ENCODE measurements at regions not wholly inside any gene's neighbourhood (a gene's known extent, or its start where the extent isn't known, plus 50 kb on each side); places are given as distances from the start of the nearest gene placed in this dataset.

GRCh38 chr17:65366102-65366844 is 195.2 kb downstream of the AXIN2 start:
- intact Hi-C loops (cut with micrococcal nuclease), result no loop called here
- Mint-ChIP-seq H3K27ac (no peak overlapping the region), H3K4me3 (no peak overlapping the region), H3K4me1 (no peaks in the 10 kb centered on the region), H3K27me3 (peaks cover 24% of the 10 kb centered on the region), H3K9me3 (ENCODE audit: insufficient read depth) (no peaks in the 10 kb centered on the region)
- no peak for ATAC-seq (ENCODE audit: low read depth)
- Histone ChIP-seq H3K4me3 (ENCODE audit: control extremely low read depth in 1 of 5, extremely low read depth in 1 of 5, insufficient read depth in 1 of 5, low read depth in 2 of 5, low read length in 4 of 5) (no peak overlapping the region), H2AFZ (ENCODE audit: insufficient read depth, low read depth, low read length, poor library complexity, severe bottlenecking) (no peak overlapping the region), H4K20me1 (ENCODE audit: control insufficient read depth, insufficient read depth, low read length, poor library complexity, severe bottlenecking) (no peaks in the 10 kb centered on the region), H3K36me3 (replicated peaks in 1 of 2; ENCODE audit: control extremely low read depth in 1 of 2, control insufficient read depth in 1 of 2, extremely low read depth in 1 of 2, insufficient read depth in 2 of 2, low read length in 1 of 2) (no peaks in the 10 kb centered on the region), H3K4me1 (ENCODE audit: control insufficient read depth in 2 of 2, insufficient read depth in 2 of 2, low read length in 2 of 2) (no peaks in the 10 kb centered on the region), H3K27ac (ENCODE audit: low read length in 2 of 2) (no peak overlapping the region), H3K79me2 (ENCODE audit: control insufficient read depth, insufficient read depth, low read length) (no peaks in the 10 kb centered on the region), H3K9ac (ENCODE audit: low read length) (no peak overlapping the region), H3K27me3 (replicated peaks in 1 of 4; ENCODE audit: control extremely low read depth in 1 of 4, control insufficient read depth in 3 of 4, insufficient read depth in 4 of 4, low read length in 3 of 4) (no peaks in the 10 kb centered on the region), H3K9me3 (ENCODE audit: control extremely low read depth in 1 of 3, control insufficient read depth in 2 of 3, insufficient read depth in 1 of 3, low read length in 2 of 3) (peaks cover 0 to 6% (median 0%) of the 10 kb centered on the region in 3 donors), H3K4me2 (replicated peaks; ENCODE audit: low read depth, low read length, poor library complexity, severe bottlenecking) (no peak overlapping the region)
- 92% methylated on average over 6 of the region's 15 CpGs for WGBS (ENCODE audit: insufficient coverage)
- no peak for DNase-seq
- ChIA-PET POLR2A (no interaction called here), CTCF (no interaction called here)
- no peak for TF ChIP-seq EZH2 (IDR thresholded peaks at IDR 0.05; ENCODE audit: borderline replicate concordance, insufficient read depth, low read depth, low read length, poor library complexity, severe bottlenecking)
- TF ChIP-seq, protein P1, sequence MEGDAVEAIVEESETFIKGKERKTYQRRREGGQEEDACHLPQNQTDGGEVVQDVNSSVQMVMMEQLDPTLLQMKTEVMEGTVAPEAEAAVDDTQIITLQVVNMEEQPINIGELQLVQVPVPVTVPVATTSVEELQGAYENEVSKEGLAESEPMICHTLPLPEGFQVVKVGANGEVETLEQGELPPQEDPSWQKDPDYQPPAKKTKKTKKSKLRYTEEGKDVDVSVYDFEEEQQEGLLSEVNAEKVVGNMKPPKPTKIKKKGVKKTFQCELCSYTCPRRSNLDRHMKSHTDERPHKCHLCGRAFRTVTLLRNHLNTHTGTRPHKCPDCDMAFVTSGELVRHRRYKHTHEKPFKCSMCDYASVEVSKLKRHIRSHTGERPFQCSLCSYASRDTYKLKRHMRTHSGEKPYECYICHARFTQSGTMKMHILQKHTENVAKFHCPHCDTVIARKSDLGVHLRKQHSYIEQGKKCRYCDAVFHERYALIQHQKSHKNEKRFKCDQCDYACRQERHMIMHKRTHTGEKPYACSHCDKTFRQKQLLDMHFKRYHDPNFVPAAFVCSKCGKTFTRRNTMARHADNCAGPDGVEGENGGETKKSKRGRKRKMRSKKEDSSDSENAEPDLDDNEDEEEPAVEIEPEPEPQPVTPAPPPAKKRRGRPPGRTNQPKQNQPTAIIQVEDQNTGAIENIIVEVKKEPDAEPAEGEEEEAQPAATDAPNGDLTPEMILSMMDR (IDR thresholded peaks at IDR 0.05), result no peak

DNA sequence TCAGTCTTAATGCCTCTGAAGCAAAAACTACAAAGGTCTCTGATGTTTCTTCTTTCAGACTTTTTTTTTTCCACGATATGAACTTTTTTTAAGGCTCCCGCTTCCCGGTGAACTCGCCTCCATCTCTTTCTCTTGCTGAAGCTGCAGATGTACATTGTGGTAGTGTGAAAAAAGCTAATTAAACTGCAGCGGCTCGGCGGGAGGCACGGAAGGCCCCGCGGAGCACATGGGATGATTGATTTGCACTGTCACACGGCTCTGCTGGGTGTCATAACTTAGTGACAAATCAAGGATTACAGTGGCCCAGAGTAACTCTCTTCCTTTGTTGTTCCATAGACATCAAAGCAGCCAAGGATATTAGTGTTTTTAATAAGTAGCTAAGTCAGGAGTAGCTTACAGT is 196.3 kb downstream of the AXIN2 start:
- TF ChIP-seq, protein P1 (IDR thresholded peaks at IDR 0.05), result no peak
- no peak for TF ChIP-seq EZH2 (IDR thresholded peaks at IDR 0.05; ENCODE audit: borderline replicate concordance, insufficient read depth, low read depth, low read length, poor library complexity, severe bottlenecking)
- Mint-ChIP-seq H3K4me3 (no peak overlapping the region), H3K27ac (no peak overlapping the region), H3K27me3 (peaks cover 17% of the 10 kb centered on the region), H3K9me3 (ENCODE audit: insufficient read depth) (no peaks in the 10 kb centered on the region), H3K4me1 (no peaks in the 10 kb centered on the region)
- no peak overlapping the region for H3K4me2 ChIP-seq (replicated peaks; ENCODE audit: low read depth, low read length, poor library complexity, severe bottlenecking)
- no peaks in the 10 kb centered on the region for H3K27me3 ChIP-seq (replicated peaks in 1 of 4; ENCODE audit: control extremely low read depth in 1 of 4, control insufficient read depth in 3 of 4, insufficient read depth in 4 of 4, low read length in 3 of 4)
- ChIA-PET CTCF (no interaction called here), POLR2A (no interaction called here)
- H3K4me3 ChIP-seq (ENCODE audit: control extremely low read depth in 1 of 5, extremely low read depth in 1 of 5, insufficient read depth in 1 of 5, low read depth in 2 of 5, low read length in 4 of 5), result no peak overlapping the region
- no peak overlapping the region for H3K9ac ChIP-seq (ENCODE audit: low read length)
- intact Hi-C loops (cut with micrococcal nuclease), result no loop called here
- no peak overlapping the region for H2AFZ ChIP-seq (ENCODE audit: insufficient read depth, low read depth, low read length, poor library complexity, severe bottlenecking)
- no peaks in the 10 kb centered on the region for H3K4me1 ChIP-seq (ENCODE audit: control insufficient read depth in 2 of 2, insufficient read depth in 2 of 2, low read length in 2 of 2)
- ATAC-seq (ENCODE audit: low read depth) (no peak), DNase-seq (no peak)
- 65% methylated on average over 11 of the region's 11 CpGs for WGBS (ENCODE audit: insufficient coverage)
- no peaks in the 10 kb centered on the region for H3K36me3 ChIP-seq (replicated peaks in 1 of 2; ENCODE audit: control extremely low read depth in 1 of 2, control insufficient read depth in 1 of 2, extremely low read depth in 1 of 2, insufficient read depth in 2 of 2, low read length in 1 of 2)
- no peak overlapping the region for H3K27ac ChIP-seq (ENCODE audit: low read length in 2 of 2)
- H3K79me2 ChIP-seq (ENCODE audit: control insufficient read depth, insufficient read depth, low read length), result no peaks in the 10 kb centered on the region
- H4K20me1 ChIP-seq (ENCODE audit: control insufficient read depth, insufficient read depth, low read length, poor library complexity, severe bottlenecking), result no peaks in the 10 kb centered on the region
- no peaks in the 10 kb centered on the region for H3K9me3 ChIP-seq (ENCODE audit: control extremely low read depth in 1 of 3, control insufficient read depth in 2 of 3, insufficient read depth in 1 of 3, low read length in 2 of 3)
